RWPE2 (cell line): ENCODE measurements at regions not wholly inside any gene's neighbourhood (a gene's known extent, or its start where the extent isn't known, plus 50 kb on each side); places are given as distances from the start of the nearest gene placed in this dataset.

Source experiments
- ATAC-seq: fragments of 200-7000 bp; cut with Tn5 transposase; 3 replicates; pipeline ENCODE4 v1.9.1; 2021; ENCODE audit warnings: low read depth
- DNase-seq: peaks from one replicate; pipeline ENCODE4 v3.0.0-alpha.2; 2020; ENCODE audit warnings: low spot score
- H3K27ac ChIP-seq: fragments of 450-650 bp; 2 replicates; pipeline ENCODE4 v1.5.1; 2017; ENCODE audit warnings: mild to moderate bottlenecking; ENCODE audit not compliant: poor library complexity, severe bottlenecking
- H3K27me3 ChIP-seq: fragments of 250-450 bp; sonication (Bioruptor Pico); 2 replicates; pipeline ENCODE4 v1.5.1; 2021; ENCODE audit warnings: mild to moderate bottlenecking, moderate library complexity; ENCODE audit not compliant: insufficient read depth, poor library complexity, severe bottlenecking
- H3K36me3 ChIP-seq: fragments of 250-450 bp; sonication (Bioruptor Pico); 2 replicates; pipeline ENCODE4 v1.5.1; 2020; ENCODE audit warnings: low read depth, mild to moderate bottlenecking, moderate library complexity
- H3K4me1 ChIP-seq: fragments of 250-450 bp; sonication (Bioruptor Pico); 2 replicates; pipeline ENCODE4 v1.5.1; 2021; ENCODE audit warnings: mild to moderate bottlenecking, moderate library complexity; ENCODE audit not compliant: insufficient read depth, poor library complexity, severe bottlenecking
- H3K4me3 ChIP-seq: fragments of 250-450 bp; sonication (Bioruptor Pico); 2 replicates; pipeline ENCODE4 v1.5.1; 2021; ENCODE audit warnings: mild to moderate bottlenecking, moderate library complexity; ENCODE audit not compliant: severe bottlenecking
- H3K9me3 ChIP-seq: fragments of 250-450 bp; sonication (Bioruptor Pico); 2 replicates; pipeline ENCODE4 v1.5.1; 2021; ENCODE audit warnings: mild to moderate bottlenecking, moderate library complexity; ENCODE audit not compliant: severe bottlenecking
- TF ChIP-seq, protein P1 (sequence below): fragments of 450-650 bp; IDR thresholded peaks from one replicate; pipeline ENCODE4 v1.5.1; 2017; ENCODE audit warnings: mild to moderate bottlenecking, moderate library complexity; ENCODE audit not compliant: poor library complexity, severe bottlenecking

DNA sequence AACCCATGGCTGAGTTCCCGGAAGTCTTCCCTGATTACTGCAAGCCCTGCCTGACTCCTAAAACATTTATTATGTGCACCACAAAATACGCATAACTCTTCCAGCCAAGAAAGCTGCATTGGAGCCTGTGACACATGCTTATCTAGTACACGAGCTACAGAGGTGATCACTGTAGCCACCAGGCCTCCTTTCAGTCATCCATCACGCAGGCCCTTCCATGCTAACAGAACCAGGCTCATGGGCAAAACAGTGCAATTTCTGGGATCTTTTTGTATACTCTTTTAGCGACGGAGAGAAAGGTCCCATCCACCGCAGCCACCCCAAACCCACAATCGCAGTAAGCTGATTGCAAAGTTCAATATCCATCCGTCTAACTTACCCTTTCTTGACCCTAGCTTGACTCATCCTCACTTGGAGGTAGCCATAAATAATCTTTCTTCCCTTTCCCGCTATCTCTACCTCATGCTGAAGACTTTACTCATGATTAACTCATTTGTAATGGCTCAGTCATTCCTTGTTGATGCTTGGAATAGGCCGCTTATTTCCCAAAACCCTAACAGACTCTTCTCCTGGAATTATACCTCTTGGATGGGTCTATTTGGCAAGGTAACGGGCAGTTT is 1203.5 kb downstream of the TYW1 start:
- ATAC-seq = no peak
- TF ChIP-seq, protein P1, sequence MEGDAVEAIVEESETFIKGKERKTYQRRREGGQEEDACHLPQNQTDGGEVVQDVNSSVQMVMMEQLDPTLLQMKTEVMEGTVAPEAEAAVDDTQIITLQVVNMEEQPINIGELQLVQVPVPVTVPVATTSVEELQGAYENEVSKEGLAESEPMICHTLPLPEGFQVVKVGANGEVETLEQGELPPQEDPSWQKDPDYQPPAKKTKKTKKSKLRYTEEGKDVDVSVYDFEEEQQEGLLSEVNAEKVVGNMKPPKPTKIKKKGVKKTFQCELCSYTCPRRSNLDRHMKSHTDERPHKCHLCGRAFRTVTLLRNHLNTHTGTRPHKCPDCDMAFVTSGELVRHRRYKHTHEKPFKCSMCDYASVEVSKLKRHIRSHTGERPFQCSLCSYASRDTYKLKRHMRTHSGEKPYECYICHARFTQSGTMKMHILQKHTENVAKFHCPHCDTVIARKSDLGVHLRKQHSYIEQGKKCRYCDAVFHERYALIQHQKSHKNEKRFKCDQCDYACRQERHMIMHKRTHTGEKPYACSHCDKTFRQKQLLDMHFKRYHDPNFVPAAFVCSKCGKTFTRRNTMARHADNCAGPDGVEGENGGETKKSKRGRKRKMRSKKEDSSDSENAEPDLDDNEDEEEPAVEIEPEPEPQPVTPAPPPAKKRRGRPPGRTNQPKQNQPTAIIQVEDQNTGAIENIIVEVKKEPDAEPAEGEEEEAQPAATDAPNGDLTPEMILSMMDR = no peak
- H3K36me3 ChIP-seq = no peaks in the 10 kb centered on the region
- H3K4me1 ChIP-seq = no peaks in the 10 kb centered on the region
- no peaks in the 10 kb centered on the region for H3K27me3 ChIP-seq
- no peak overlapping the region for H3K27ac ChIP-seq
- no peak overlapping the region for H3K4me3 ChIP-seq
- no peak for DNase-seq
- peaks cover 1% of the 10 kb centered on the region for H3K9me3 ChIP-seq

DNA sequence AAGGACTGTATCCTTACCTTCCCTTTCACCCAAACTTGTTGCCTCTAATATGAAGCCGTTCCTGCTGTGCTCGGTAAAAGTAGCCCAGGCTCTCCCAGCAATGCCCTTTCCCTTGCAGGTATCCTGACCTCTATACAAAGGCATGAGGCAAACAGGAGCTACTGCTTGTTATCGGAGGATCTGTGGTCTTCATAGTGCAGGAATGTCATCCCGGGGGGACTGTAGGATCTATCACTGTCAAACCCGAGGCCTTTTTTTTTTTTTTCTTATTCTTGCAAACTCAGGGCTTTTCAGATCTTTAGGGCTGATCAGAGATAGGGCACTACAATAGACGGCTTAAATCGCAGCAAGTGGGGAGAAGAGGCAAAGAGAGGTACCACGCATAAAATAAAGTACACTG is 1206.6 kb downstream of the TYW1 start:
- Histone ChIP-seq H3K27ac (no peak overlapping the region), H3K4me1 (no peaks in the 10 kb centered on the region), H3K4me3 (no peak overlapping the region), H3K27me3 (no peaks in the 10 kb centered on the region), H3K36me3 (no peaks in the 10 kb centered on the region), H3K9me3 (no peaks in the 10 kb centered on the region)
- TF ChIP-seq, protein P1 = no peak
- DNase-seq = no peak
- ATAC-seq = no peak

DNA sequence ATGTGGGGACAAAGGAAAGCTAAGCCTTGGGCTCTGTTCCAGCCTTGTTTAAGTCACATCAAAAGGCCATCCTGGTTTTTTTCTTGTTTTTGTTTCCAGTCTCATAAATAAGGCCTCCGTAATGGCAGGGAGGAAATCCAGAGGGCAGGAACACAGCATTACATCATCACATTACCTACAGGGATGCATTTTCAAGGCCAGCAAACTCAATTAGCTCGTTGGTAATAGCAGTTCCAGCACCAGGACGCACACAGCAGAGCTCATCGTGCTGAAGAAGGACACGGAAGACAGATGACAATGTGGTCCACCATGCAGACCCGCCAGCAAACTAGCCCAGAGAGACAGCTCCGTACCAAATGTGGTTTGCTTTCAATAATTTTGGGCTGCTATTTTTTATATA is 1209.2 kb downstream of the TYW1 start:
- DNase-seq (no peak), ATAC-seq (no peak)
- H3K27ac ChIP-seq = no peak overlapping the region
- H3K4me3 ChIP-seq = no peak overlapping the region
- no peaks in the 10 kb centered on the region for H3K27me3 ChIP-seq
- H3K9me3 ChIP-seq = no peaks in the 10 kb centered on the region
- H3K4me1 ChIP-seq = no peaks in the 10 kb centered on the region
- TF ChIP-seq, protein P1 = no peak
- H3K36me3 ChIP-seq = no peaks in the 10 kb centered on the region

DNA sequence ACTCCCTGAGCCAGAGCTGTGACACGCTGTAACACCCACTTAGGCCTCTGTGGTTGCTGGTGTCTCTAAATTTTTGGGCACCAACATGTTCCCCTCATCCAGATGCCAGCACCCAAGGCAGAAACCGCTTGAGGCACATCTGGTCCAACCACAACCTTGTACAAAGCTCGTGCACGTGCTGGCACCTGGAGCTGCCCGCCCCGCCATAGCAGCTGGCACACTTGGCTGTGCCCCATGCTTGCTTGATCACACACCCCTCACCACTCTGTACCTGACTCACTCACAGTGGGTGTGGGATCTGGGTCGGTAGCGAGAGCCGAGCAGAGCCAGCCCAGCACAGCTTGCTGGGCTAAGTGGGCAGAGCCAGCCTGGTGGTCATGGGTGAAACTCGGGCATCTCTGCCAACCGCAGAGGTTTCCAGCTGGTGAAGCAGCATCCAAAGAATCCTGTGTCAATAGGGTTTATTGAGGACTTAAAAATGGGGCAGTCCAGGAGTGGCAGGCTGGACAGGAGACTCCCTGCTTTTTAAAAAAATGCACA is 1210.4 kb downstream of the TYW1 start:
- TF ChIP-seq, protein P1 = no peak
- ATAC-seq = no peak
- no peak for DNase-seq

DNA sequence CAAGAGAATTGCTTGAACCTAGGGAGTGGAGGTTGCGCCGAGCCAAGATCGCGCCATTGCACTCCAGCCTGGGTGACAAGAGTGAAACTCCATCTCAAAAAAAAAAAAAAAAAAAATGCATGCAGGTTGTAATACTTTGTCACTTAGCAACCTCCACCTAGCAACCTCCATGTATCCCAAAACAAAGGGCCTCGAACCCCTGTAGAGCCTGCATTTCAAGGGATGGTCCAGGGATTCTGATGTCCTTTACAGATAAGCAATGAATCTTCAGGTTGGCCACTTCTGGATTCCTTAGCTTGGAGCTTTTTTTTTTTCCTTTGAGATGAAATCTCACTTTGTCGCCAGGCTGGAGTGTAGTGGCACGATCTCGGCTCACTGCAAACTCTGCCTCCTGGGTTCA is 1211.0 kb downstream of the TYW1 start:
- ATAC-seq (no peak), DNase-seq (no peak)
- Histone ChIP-seq H3K27ac (no peak overlapping the region), H3K36me3 (no peaks in the 10 kb centered on the region), H3K4me3 (no peak overlapping the region), H3K9me3 (no peaks in the 10 kb centered on the region), H3K27me3 (no peaks in the 10 kb centered on the region), H3K4me1 (no peaks in the 10 kb centered on the region)
- TF ChIP-seq, protein P1 = no peak

More for the DNA sequence above, 1210.4 kb downstream of the TYW1 start:
- no peaks in the 10 kb centered on the region for H3K27me3 ChIP-seq
- no peak overlapping the region for H3K27ac ChIP-seq
- no peak overlapping the region for H3K4me3 ChIP-seq
- no peaks in the 10 kb centered on the region for H3K36me3 ChIP-seq
- H3K9me3 ChIP-seq = no peaks in the 10 kb centered on the region
- no peaks in the 10 kb centered on the region for H3K4me1 ChIP-seq
